Heart left ventricle (tissue), 13 donors: ENCODE measurements at regions not wholly inside any gene's neighbourhood (a gene's known extent, or its start where the extent isn't known, plus 50 kb on each side); places are given as distances from the start of the nearest gene placed in this dataset.

Experiments
- POLR2A ChIP-seq, 2 donors: fragments of 450-650 bp; IDR thresholded peaks; one replicate each; pipeline ENCODE4 v1.6.1; 2017; ENCODE audit warnings: antibody characterized with exemption in 2 of 2, mild to moderate bottlenecking in 2 of 2, moderate library complexity in 2 of 2
- TF ChIP-seq, protein P1 (sequence below), 12 donors: fragments of 200-600 bp; sonication (generic) in 4 of 12; IDR thresholded peaks; one replicate each; pipeline versions ENCODE4 v1.5.0 to v1.8.0; 2018 to 2022; ENCODE audit warnings: antibody characterized with exemption in 12 of 12, mild to moderate bottlenecking in 5 of 12
- donor health status: ischemic (EF 13 %, LVEDD 7.1; RV severe dilation, severe dysfunction).
- donor health status: DM: no; HTN: yes; CAD: no.
- donor health status: DM: no; HTN: no; CAD: no.
- donor health status: ischemic (EF 25% LVEDD 6.9; RV normal size, moderate dysfunction).
- donor health status: ischemic (EF 25% LVEDD 5.7; RV mildly dilated, moderate dysfunction).
- donor health status: ischemic (EF 35%, LVEDD 5.7; RV mildly dilated, moderate dysfunction).
- donor health status: nonischemic (EF 11% LVEDD 7.7; RV severe dilation, severe dysfunction).
- donor health status: DM: yes; HTN: yes; CAD: no.
- donor health status: PGD.
- donor health status: ischemic (EF 29% LVEDD 5.4; RV normal size, mild dysfunction).
- donor health status: nonischemic (EF 23%, LVEDD 6.1; RV moderate dilation, normal function).

- TF ChIP-seq, protein P1, sequence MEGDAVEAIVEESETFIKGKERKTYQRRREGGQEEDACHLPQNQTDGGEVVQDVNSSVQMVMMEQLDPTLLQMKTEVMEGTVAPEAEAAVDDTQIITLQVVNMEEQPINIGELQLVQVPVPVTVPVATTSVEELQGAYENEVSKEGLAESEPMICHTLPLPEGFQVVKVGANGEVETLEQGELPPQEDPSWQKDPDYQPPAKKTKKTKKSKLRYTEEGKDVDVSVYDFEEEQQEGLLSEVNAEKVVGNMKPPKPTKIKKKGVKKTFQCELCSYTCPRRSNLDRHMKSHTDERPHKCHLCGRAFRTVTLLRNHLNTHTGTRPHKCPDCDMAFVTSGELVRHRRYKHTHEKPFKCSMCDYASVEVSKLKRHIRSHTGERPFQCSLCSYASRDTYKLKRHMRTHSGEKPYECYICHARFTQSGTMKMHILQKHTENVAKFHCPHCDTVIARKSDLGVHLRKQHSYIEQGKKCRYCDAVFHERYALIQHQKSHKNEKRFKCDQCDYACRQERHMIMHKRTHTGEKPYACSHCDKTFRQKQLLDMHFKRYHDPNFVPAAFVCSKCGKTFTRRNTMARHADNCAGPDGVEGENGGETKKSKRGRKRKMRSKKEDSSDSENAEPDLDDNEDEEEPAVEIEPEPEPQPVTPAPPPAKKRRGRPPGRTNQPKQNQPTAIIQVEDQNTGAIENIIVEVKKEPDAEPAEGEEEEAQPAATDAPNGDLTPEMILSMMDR (IDR thresholded peaks at IDR 0.05), result no peak
- TF ChIP-seq POLR2A (IDR thresholded peaks at IDR 0.05), result no peak
Observed at GRCh38 chr6:130593200-130593599, 227.4 kb downstream of the TMEM200A start.
